Central memory CD8-positive, alpha-beta T cell (primary cell): ENCODE measurements at regions not wholly inside any gene's neighbourhood (a gene's known extent, or its start where the extent isn't known, plus 50 kb on each side); places are given as distances from the start of the nearest gene placed in this dataset.

Source experiments
- ATAC-seq: fragments of 150-1000 bp; cut with Tn5 transposase; replicated peaks from 2 replicates; pipeline ENCODE4 v1.10.0; 2022; ENCODE audit warnings: mild to moderate bottlenecking, moderate FRiP score, moderate number of reproducible peaks; ENCODE audit not compliant: poor library complexity, severe bottlenecking; ENCODE audit errors: extremely low read depth
- DNase-seq, 2 donors: peaks; one replicate each; pipeline ENCODE4 v3.0.0; 2021; ENCODE audit warnings: low spot score in 2 of 2
- H3K27ac Mint-ChIP-seq: one replicate; pipeline ENCODE4 v1.8.0; 2022; ENCODE audit warnings: low read depth, mild to moderate bottlenecking, moderate library complexity, mixed read lengths
- H3K27me3 Mint-ChIP-seq: one replicate; pipeline ENCODE4 v1.8.0; 2022; ENCODE audit warnings: mixed read lengths
- H3K36me3 Mint-ChIP-seq: one replicate; pipeline ENCODE4 v1.8.0; 2022; ENCODE audit warnings: mild to moderate bottlenecking, moderate library complexity, mixed read lengths; ENCODE audit not compliant: insufficient read depth
- H3K4me1 Mint-ChIP-seq: one replicate; pipeline ENCODE4 v1.8.0; 2022; ENCODE audit warnings: mixed read lengths
- H3K4me3 Mint-ChIP-seq: one replicate; pipeline ENCODE4 v1.8.0; 2022; ENCODE audit warnings: mild to moderate bottlenecking, moderate library complexity, mixed read lengths
- H3K9me3 Mint-ChIP-seq: one replicate; pipeline ENCODE4 v1.8.0; 2022; ENCODE audit warnings: mixed read lengths

DNA sequence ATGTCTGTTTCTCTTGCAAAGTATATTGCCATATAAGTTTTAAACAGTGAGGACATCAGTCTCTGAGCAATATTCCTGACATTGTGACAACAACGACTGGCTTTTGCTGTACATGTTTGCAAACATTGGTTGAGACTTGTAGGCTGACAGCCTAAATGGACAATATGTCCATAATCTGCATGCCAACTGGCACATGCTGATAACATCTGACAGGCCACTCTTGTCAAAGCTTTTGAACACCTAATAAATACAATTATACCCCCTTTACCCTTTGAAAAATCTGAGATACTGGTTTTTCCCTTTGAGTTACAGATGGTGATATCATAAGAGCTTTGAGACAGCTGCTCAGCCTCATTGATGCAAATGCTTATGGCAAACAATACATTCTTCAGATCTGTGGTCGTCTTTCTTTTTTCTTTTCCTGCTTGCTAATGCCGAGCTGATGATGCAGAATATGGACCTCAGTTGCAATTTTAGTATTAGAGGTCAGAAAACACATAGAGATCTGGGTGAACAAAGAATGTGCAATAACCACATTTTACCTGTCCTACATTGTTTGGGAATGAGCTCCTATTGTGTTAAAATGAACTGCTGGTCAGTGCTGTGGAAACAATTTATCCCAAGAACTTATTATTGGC, 114.9 kb downstream of the RFC3 start:
- Mint-ChIP-seq H3K27me3 (no peaks in the 10 kb centered on the region), H3K36me3 (no peaks in the 10 kb centered on the region), H3K9me3 (no peaks in the 10 kb centered on the region), H3K27ac (no peak overlapping the region), H3K4me1 (no peaks in the 10 kb centered on the region), H3K4me3 (no peak overlapping the region)
- DNase-seq (no peak), ATAC-seq (no peak)

DNA sequence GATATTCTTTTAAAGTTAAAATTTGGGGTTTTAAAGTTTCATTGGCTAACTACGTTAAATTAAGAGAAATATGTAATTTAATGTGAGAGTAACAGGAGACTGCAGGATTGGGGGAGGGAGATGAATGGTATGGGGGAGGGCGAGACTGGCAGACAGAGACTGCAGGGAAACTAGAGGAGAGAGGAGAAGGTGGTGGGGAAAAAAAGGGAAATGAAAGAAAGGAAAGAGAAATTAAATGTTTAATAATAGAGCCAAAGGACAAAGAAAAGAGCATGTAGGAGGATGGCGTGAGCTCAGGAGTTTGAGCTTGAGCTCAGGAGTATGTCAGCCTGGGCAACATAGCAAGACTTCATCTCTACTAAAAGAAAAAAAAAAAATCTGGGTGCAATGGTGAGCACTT, 115.9 kb downstream of the RFC3 start:
- no peaks in the 10 kb centered on the region for H3K9me3 Mint-ChIP-seq
- H3K36me3 Mint-ChIP-seq = no peaks in the 10 kb centered on the region
- no peaks in the 10 kb centered on the region for H3K4me1 Mint-ChIP-seq
- H3K4me3 Mint-ChIP-seq = no peak overlapping the region
- H3K27ac Mint-ChIP-seq = no peak overlapping the region
- DNase-seq = no peak
- no peak for ATAC-seq
- no peaks in the 10 kb centered on the region for H3K27me3 Mint-ChIP-seq

DNA sequence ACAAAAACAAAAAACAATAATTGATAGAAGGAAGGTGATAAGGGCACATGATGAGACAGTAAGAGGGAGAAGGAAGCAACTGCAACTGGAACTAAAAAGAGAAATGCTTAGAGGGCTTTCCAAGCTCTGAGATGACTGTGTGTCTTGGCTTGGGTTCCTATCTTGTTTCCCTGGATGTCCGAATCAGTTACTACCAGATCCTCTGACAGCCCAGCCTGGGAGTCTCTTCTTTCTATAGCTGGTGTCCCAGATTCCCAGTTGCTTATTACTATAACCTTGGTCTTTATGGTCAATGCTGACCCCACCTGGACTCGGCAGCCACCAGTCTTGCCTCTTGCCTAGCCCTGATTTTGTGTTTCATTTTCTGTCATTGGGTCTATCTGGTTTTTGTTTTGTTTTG, 116.4 kb downstream of the RFC3 start:
- H3K36me3 Mint-ChIP-seq = no peaks in the 10 kb centered on the region
- no peaks in the 10 kb centered on the region for H3K4me1 Mint-ChIP-seq
- no peak overlapping the region for H3K4me3 Mint-ChIP-seq
- ATAC-seq = no peak
- no peaks in the 10 kb centered on the region for H3K9me3 Mint-ChIP-seq
- no peak overlapping the region for H3K27ac Mint-ChIP-seq
- H3K27me3 Mint-ChIP-seq = no peaks in the 10 kb centered on the region
- no peak for DNase-seq

DNA sequence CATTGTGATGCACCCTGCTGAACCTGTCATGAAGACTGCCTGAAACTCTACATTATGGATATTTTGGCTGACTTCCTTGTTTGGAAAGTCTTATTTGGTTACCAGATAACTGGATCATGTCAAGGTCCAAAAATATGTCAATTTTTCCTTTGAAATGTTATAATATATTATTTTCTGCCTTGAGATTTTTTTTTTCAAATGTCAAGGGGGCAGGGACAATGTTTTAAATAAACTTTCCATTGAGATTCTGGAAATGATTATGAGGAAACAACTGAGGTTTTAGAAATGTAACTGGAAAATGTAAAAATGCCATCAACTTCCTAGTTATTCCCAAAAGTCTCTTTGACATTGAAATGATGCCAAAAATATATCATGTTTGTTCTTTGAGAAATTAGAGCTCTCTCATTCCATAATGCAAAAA, 117.0 kb downstream of the RFC3 start:
- Mint-ChIP-seq H3K36me3 (no peaks in the 10 kb centered on the region), H3K4me3 (no peak overlapping the region), H3K4me1 (no peaks in the 10 kb centered on the region), H3K27me3 (no peaks in the 10 kb centered on the region), H3K27ac (no peak overlapping the region), H3K9me3 (no peaks in the 10 kb centered on the region)
- no peak for ATAC-seq
- DNase-seq = no peak

DNA sequence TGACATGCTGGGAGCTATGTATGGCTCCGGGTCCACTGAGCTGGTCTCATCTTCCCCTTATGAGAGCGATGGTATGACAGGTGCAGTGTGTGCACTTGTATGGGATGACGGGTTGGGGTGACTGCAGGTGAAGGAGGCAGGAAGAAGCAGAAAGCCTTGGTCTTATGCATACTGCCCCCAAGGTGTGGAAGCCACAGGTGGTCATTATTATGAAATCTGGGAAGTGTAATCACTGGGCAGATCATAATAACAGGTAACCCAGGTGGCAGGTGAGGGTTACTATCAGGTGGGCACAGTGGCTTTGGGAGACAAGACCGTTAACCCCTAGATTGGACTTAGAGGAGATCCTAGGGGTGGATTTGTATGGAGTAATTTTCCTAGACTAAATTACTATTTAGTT, 118.0 kb downstream of the RFC3 start:
- H3K27ac Mint-ChIP-seq = no peak overlapping the region
- H3K4me1 Mint-ChIP-seq = no peaks in the 10 kb centered on the region
- no peak for DNase-seq
- H3K27me3 Mint-ChIP-seq = no peaks in the 10 kb centered on the region
- no peaks in the 10 kb centered on the region for H3K9me3 Mint-ChIP-seq
- H3K4me3 Mint-ChIP-seq = no peak overlapping the region
- H3K36me3 Mint-ChIP-seq = no peaks in the 10 kb centered on the region
- ATAC-seq = no peak

DNA sequence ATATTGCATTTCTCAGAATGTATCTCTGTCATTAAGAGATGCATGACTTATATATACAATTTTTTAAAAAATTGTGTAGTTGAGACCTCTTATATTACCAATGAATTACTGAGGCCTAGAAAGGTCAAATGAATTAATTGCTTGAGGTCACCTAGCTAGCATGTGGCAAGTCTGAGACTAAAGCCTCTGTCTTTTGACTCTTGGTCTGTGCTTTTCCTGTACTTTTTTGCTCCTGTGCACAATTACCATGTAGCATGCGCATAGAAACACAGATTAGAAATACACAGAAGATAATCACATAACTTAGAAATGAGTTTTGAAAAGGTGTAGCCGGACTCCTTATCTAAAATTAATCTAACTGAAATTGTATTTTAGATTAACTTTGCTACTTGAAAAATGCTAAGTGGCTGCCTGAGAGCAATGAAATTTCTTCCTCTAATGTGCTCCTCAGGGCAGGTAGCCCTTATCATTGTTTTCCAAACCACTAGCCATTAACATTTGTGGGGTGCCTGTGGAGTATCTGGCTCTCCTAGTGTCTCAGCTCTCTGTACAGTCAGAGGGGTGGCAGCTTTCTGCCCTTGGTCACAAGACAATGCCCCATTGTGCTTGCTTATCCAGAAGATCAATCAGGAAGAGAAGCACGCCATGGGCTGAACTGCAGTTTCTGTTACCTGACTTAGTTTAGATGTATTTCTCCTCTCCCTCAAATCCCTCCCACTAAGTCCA, 119.6 kb downstream of the RFC3 start:
- Mint-ChIP-seq H3K9me3 (no peaks in the 10 kb centered on the region), H3K27ac (no peak overlapping the region), H3K4me1 (no peaks in the 10 kb centered on the region), H3K4me3 (no peak overlapping the region), H3K27me3 (no peaks in the 10 kb centered on the region), H3K36me3 (no peaks in the 10 kb centered on the region)
- DNase-seq = no peak
- ATAC-seq = no peak

DNA sequence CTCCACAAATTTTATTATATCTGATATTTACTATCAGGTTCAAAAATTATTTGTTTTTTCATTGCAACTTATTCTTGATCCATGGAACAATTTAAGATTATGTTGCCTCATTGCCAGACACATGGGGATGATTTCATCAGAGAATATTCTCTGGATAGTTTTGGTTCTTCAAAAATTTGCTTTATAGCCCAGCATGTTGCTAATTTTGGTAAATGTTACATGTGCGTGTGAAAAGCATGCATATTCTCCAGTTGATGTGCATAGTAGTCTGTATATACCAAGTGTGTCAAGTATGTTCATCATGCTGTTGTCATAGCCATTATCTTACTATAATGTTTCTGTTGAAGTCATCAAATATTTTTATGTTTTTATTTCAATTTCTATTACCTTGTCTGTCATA, 122.3 kb downstream of the RFC3 start:
- Mint-ChIP-seq H3K4me3 (no peak overlapping the region), H3K4me1 (no peaks in the 10 kb centered on the region), H3K27ac (no peak overlapping the region), H3K27me3 (no peaks in the 10 kb centered on the region), H3K9me3 (no peaks in the 10 kb centered on the region), H3K36me3 (no peaks in the 10 kb centered on the region)
- no peak for DNase-seq
- ATAC-seq = no peak

DNA sequence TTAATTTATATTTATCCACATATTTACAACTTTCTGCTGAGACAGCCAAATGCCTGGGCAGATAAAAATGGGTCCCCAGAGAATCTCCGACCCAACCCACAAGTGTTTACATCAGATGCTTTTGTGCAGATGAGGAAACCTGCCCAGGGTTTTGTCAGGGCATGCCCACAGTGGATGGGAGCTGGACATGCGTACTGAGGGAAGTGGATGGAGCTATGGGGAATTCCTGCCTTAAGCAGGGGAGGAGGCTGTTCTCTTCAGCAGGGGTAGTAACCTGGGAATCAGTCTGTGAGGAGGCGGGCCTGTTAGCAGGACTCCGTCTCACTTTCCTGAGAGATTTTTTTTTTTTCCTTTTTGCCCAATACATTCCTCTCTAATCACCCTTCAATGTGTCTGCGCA, 122.9 kb downstream of the RFC3 start:
- H3K36me3 Mint-ChIP-seq = no peaks in the 10 kb centered on the region
- H3K27me3 Mint-ChIP-seq = no peaks in the 10 kb centered on the region
- ATAC-seq (no peak), DNase-seq (no peak)
- H3K27ac Mint-ChIP-seq = no peak overlapping the region
- no peaks in the 10 kb centered on the region for H3K4me1 Mint-ChIP-seq
- no peaks in the 10 kb centered on the region for H3K9me3 Mint-ChIP-seq
- no peak overlapping the region for H3K4me3 Mint-ChIP-seq

DNA sequence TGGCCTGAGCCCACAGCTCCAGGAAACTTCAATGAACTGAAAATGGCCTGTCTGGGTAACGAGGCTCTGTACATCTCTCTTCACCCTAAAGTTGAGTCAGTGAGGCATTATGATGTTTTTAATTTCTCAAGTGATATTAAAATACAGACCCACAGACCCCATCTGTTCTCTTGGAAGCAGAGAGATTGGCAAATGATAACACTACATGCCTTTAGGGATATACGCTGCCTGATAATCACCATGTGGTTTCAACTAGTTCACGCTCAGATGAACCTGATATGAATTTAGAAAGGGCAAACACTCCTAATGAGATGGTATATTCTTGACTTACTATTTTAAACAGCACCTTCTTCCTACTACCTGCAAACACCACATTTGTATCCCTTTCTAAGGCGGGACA, 127.5 kb downstream of the RFC3 start:
- H3K9me3 Mint-ChIP-seq = no peaks in the 10 kb centered on the region
- H3K4me3 Mint-ChIP-seq = no peak overlapping the region
- H3K4me1 Mint-ChIP-seq = no peaks in the 10 kb centered on the region
- no peak for DNase-seq
- H3K36me3 Mint-ChIP-seq = no peaks in the 10 kb centered on the region
- ATAC-seq = no peak
- H3K27me3 Mint-ChIP-seq = no peaks in the 10 kb centered on the region
- no peak overlapping the region for H3K27ac Mint-ChIP-seq

DNA sequence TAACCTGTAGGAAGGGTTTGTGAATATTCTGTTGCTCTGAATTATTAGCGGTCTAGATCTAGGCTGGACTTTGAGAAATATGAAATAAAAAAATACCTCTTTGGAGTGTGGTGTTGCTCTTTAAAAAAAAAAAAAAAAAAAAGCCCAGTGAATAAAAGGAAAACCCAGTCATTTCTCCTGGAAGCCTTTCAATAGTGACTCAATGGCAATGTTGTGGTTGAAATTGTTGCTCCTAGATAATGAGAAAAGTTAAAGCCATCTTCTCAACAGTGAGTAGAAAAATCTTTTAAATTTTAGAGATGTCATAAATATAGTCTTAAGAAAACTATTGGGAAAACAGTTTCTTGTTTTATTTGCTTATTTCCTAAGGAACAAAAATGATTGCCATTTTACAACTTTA, 135.3 kb downstream of the RFC3 start:
- no peak for DNase-seq
- Mint-ChIP-seq H3K27me3 (no peaks in the 10 kb centered on the region), H3K4me1 (no peaks in the 10 kb centered on the region), H3K9me3 (no peaks in the 10 kb centered on the region), H3K36me3 (no peaks in the 10 kb centered on the region), H3K4me3 (no peak overlapping the region), H3K27ac (no peak overlapping the region)
- ATAC-seq = no peak

DNA sequence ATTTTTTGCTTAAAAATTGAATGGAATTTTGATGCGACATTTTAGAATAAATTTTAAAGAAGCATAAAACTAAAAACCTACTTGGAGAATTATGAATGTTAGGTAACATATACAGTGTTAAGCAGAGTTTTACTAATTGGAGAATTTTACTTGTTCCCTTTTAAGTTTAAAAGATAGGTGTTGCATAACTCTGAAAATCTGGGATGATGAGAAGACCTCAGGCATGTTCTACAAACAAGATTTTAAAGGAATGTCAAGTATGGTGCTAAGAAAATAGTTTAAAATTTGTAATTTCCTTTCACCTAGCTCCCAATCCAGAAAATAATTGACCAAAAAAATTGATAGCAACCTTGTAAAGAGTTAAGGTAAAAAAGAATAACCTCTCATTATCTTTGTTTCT, 135.8 kb downstream of the RFC3 start:
- ATAC-seq = no peak
- DNase-seq = no peak
- no peaks in the 10 kb centered on the region for H3K36me3 Mint-ChIP-seq
- no peaks in the 10 kb centered on the region for H3K27me3 Mint-ChIP-seq
- H3K27ac Mint-ChIP-seq = no peak overlapping the region
- no peaks in the 10 kb centered on the region for H3K9me3 Mint-ChIP-seq
- no peaks in the 10 kb centered on the region for H3K4me1 Mint-ChIP-seq
- no peak overlapping the region for H3K4me3 Mint-ChIP-seq

DNA sequence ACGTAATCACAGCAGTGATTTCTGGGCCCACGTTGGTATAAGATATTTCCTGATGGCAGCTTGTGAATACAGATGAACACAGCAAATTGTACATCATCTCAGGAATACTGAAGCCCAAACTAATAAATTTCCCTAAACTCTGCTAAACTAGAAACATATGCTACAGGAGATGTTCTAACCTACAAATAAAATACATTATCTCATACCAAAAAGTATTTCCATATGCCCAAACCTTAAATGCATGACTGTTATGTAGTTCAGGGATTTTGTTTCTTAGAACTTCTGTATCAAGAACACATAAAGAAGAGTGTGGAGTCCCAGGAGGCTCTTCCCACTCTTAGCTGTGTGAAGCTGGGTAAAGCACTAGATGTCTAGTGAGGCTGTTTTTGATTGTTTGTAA, 138.4 kb downstream of the RFC3 start:
- no peak for ATAC-seq
- Mint-ChIP-seq H3K27ac (no peak overlapping the region), H3K9me3 (no peaks in the 10 kb centered on the region), H3K36me3 (no peaks in the 10 kb centered on the region), H3K4me1 (no peaks in the 10 kb centered on the region), H3K27me3 (no peaks in the 10 kb centered on the region), H3K4me3 (no peak overlapping the region)
- DNase-seq = no peak

DNA sequence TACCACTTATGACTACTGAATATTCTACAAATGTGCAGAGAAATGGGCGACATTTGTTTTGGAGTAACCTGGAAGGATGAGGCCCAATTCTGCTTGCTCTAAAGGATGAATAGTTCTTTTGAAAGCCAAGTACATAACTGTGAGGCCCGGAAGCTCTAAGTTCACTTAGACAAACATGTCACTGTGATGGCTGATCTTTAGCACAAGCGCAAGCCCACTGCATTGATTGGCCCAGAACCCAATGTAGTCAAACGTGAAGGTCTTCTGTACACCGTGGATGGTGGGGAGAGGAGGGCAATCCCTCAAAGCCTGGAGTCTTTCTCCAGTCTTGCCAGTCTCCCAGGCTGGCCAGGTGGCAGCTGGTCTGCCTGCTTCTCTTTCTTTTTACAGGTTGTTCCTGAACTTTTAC, 139.6 kb downstream of the RFC3 start:
- no peak for ATAC-seq
- DNase-seq = no peak
- no peak overlapping the region for H3K4me3 Mint-ChIP-seq

More for the DNA sequence above, 139.6 kb downstream of the RFC3 start:
- Mint-ChIP-seq H3K4me1 (no peaks in the 10 kb centered on the region), H3K36me3 (no peaks in the 10 kb centered on the region), H3K27ac (no peak overlapping the region), H3K9me3 (no peaks in the 10 kb centered on the region), H3K27me3 (no peaks in the 10 kb centered on the region)
